ENCODE measurements at regions not wholly inside any gene's neighbourhood (a gene's known extent, or its start where the extent isn't known, plus 50 kb on each side); places are given as distances from the start of the nearest gene placed in this dataset.
A peak's percentile ranks its signal among the peaks of the same experiment; 100 is the strongest.

DNA sequence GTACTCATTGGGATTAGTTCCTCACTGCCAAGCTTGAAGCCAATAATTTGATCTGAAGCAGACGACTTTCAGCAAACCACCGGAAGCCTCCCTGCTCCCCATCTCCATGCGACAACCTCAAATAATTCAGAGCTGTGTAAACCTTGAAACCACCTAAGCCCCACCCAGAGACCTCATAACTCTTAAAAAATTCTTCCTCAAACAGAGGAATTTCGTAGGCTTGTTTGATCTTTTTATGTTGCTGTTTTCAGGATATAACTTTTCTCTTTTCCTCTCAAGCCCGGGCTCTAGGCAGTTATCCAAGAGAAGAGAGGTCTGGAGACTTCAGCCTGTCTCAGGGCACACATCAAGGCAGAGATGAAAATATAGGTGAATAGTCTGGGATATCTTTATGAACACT lies 311.6 kb downstream of the KCNRG start:
- Histone ChIP-seq H3K4me3 (ENCODE audit: low read length in 2 of 2) (no peak overlapping the region), H3K9me3 (ENCODE audit: control insufficient read depth, low read length) (no peaks in the 10 kb centered on the region), H3K27me3 (ENCODE audit: control insufficient read depth in 1 of 2, insufficient read depth in 2 of 2, low read length in 1 of 2) (no peaks in the 10 kb centered on the region), H3K36me3 (ENCODE audit: control insufficient read depth in 1 of 2, insufficient read depth in 2 of 2, low read length in 1 of 2) (no peaks in the 10 kb centered on the region), H3K4me1 (ENCODE audit: control insufficient read depth in 1 of 2, insufficient read depth in 2 of 2, low read length in 2 of 2) (no peaks in the 10 kb centered on the region), H3K27ac (ENCODE audit: low read depth in 1 of 2, low read length in 2 of 2) (no peak overlapping the region)
- ATAC-seq (ENCODE audit: low FRiP score): no peak
- DNase-seq: no peak
- WGBS, 2 donors: 40 to 52% methylated on average over 5 of the region's 5 CpGs
- intact Hi-C loops (cut with DNase I): no loop called here

GRCh38 chr13:50334115-50334778 lies 319.0 kb downstream of the KCNRG start:
- DNase-seq (no peak), ATAC-seq (ENCODE audit: low FRiP score) (no peak)
- H3K4me3 ChIP-seq (ENCODE audit: low read length in 2 of 2): no peak overlapping the region
- no peaks in the 10 kb centered on the region for H3K36me3 ChIP-seq (ENCODE audit: control insufficient read depth in 1 of 2, insufficient read depth in 2 of 2, low read length in 1 of 2)
- no peaks in the 10 kb centered on the region for H3K27me3 ChIP-seq (ENCODE audit: control insufficient read depth in 1 of 2, insufficient read depth in 2 of 2, low read length in 1 of 2)
- H3K27ac ChIP-seq (ENCODE audit: low read depth in 1 of 2, low read length in 2 of 2): no peak overlapping the region
- WGBS, 2 donors: 94 to 95% methylated on average over 9 of the region's 9 CpGs
- H3K4me1 ChIP-seq (ENCODE audit: control insufficient read depth in 1 of 2, insufficient read depth in 2 of 2, low read length in 2 of 2): no peaks in the 10 kb centered on the region
- intact Hi-C loops (cut with DNase I): no loop called here
- no peaks in the 10 kb centered on the region for H3K9me3 ChIP-seq (ENCODE audit: control insufficient read depth, low read length)

- Histone ChIP-seq H3K27me3 (ENCODE audit: control insufficient read depth in 1 of 2, insufficient read depth in 2 of 2, low read length in 1 of 2) (no peaks in the 10 kb centered on the region), H3K4me3 (ENCODE audit: low read length in 2 of 2) (no peak overlapping the region), H3K36me3 (ENCODE audit: control insufficient read depth in 1 of 2, insufficient read depth in 2 of 2, low read length in 1 of 2) (no peaks in the 10 kb centered on the region), H3K27ac (ENCODE audit: low read depth in 1 of 2, low read length in 2 of 2) (no peak overlapping the region), H3K4me1 (ENCODE audit: control insufficient read depth in 1 of 2, insufficient read depth in 2 of 2, low read length in 2 of 2) (no peaks in the 10 kb centered on the region), H3K9me3 (ENCODE audit: control insufficient read depth, low read length) (no peaks in the 10 kb centered on the region)
- 85 to 89% methylated on average over 5 of the region's 5 CpGs for WGBS, 2 donors
- no peak for DNase-seq
- intact Hi-C loops (cut with DNase I): no loop called here
- ATAC-seq (ENCODE audit: low FRiP score): no peak
Measured at GRCh38 chr13:50334944-50335343, 319.7 kb downstream of the KCNRG start.

GRCh38 chr13:50339271-50339670 lies 324.0 kb downstream of the KCNRG start:
- Histone ChIP-seq H3K9me3 (ENCODE audit: control insufficient read depth, low read length) (peaks cover 2% of the 10 kb centered on the region), H3K4me3 (ENCODE audit: low read length in 2 of 2) (no peak overlapping the region), H3K27me3 (ENCODE audit: control insufficient read depth in 1 of 2, insufficient read depth in 2 of 2, low read length in 1 of 2) (no peaks in the 10 kb centered on the region), H3K4me1 (ENCODE audit: control insufficient read depth in 1 of 2, insufficient read depth in 2 of 2, low read length in 2 of 2) (no peaks in the 10 kb centered on the region), H3K36me3 (ENCODE audit: control insufficient read depth in 1 of 2, insufficient read depth in 2 of 2, low read length in 1 of 2) (no peaks in the 10 kb centered on the region), H3K27ac (ENCODE audit: low read depth in 1 of 2, low read length in 2 of 2) (no peak overlapping the region)
- intact Hi-C loops (cut with DNase I): no loop called here
- ATAC-seq (ENCODE audit: low FRiP score) (no peak), DNase-seq (no peak)
- 12 to 16% methylated on average over 1 of the region's 1 CpG for WGBS, 2 donors

- no peaks in the 10 kb centered on the region for H3K36me3 ChIP-seq (ENCODE audit: control insufficient read depth in 1 of 2, insufficient read depth in 2 of 2, low read length in 1 of 2)
- intact Hi-C loops (cut with DNase I): no loop called here
- no peaks in the 10 kb centered on the region for H3K27me3 ChIP-seq (ENCODE audit: control insufficient read depth in 1 of 2, insufficient read depth in 2 of 2, low read length in 1 of 2)
- DNase-seq (no peak), ATAC-seq (ENCODE audit: low FRiP score) (no peak)
- H3K4me1 ChIP-seq (ENCODE audit: control insufficient read depth in 1 of 2, insufficient read depth in 2 of 2, low read length in 2 of 2): no peaks in the 10 kb centered on the region
- WGBS, 2 donors: 81 to 91% methylated on average over 4 of the region's 4 CpGs
- H3K9me3 ChIP-seq (ENCODE audit: control insufficient read depth, low read length): peaks cover 2% of the 10 kb centered on the region
- H3K4me3 ChIP-seq (ENCODE audit: low read length in 2 of 2): no peak overlapping the region
- H3K27ac ChIP-seq (ENCODE audit: low read depth in 1 of 2, low read length in 2 of 2): no peak overlapping the region
Measured at GRCh38 chr13:50340146-50340545, 324.9 kb downstream of the KCNRG start.

DNA sequence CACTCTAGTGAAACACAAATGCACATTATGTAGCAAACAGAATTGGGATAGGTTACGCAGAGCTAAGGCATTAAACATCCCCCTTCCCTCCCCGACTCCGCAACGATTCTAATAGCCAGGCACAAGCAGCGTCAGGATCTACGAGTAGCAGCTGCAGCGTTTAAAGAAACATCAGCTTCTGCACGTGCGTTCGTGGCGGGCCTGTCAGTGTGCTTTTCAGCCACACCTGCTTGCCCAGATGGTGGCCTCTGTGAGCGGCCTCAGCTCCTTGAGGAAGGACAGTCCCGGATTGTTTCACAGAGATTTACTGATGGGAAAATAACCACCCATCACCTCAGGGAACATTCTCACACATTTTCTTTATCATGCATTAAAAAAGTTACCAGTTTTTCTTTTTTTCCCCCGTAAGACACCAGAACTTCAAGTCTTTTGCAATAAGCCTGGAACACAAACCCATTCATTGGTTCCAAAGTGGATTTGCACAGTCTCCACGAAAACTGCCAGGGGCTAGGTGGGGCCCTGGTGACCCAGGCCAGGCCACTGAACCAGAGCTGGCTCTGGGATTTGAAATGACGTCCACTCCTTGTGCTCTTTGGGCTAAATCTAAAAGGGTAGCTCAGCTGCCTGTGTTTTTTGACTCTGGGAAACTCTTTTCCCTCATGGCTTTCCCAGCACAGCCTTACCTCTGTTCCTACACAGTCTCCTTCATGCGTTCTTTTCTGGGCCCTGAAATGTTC lies 325.5 kb downstream of the KCNRG start:
- Histone ChIP-seq H3K27me3 (ENCODE audit: control insufficient read depth in 1 of 2, insufficient read depth in 2 of 2, low read length in 1 of 2) (no peaks in the 10 kb centered on the region), H3K4me1 (ENCODE audit: control insufficient read depth in 1 of 2, insufficient read depth in 2 of 2, low read length in 2 of 2) (no peaks in the 10 kb centered on the region), H3K27ac (ENCODE audit: low read depth in 1 of 2, low read length in 2 of 2) (no peak overlapping the region), H3K36me3 (ENCODE audit: control insufficient read depth in 1 of 2, insufficient read depth in 2 of 2, low read length in 1 of 2) (no peaks in the 10 kb centered on the region), H3K9me3 (ENCODE audit: control insufficient read depth, low read length) (peaks cover 2% of the 10 kb centered on the region), H3K4me3 (ENCODE audit: low read length in 2 of 2) (no peak overlapping the region)
- ATAC-seq (ENCODE audit: low FRiP score): peak; percentile 75
- 93% methylated on average over 17 of the region's 17 CpGs for WGBS, 2 donors
- DNase-seq: no peak
- intact Hi-C loops (cut with DNase I): no loop called here

DNA sequence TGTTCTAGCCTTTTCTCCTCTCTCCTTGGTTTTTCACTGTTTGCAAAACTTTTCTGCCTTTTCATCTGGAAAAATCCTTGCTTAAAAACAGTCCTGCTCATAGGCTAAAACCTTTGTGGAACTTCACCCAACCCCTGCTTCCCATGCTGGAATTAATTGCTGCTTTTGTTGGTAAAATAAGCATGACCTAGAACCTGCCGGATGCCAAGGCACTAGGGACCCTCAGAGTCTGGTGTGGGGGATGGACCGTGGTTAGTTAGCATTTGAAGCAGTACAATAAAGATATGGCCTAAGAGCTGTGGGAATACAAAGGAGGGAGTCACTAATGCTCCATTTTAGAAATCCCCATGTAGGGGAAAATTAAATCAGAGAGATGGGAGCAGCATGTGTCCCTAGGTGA lies 326.3 kb downstream of the KCNRG start:
- Histone ChIP-seq H3K27ac (ENCODE audit: low read depth in 1 of 2, low read length in 2 of 2) (no peak overlapping the region), H3K36me3 (ENCODE audit: control insufficient read depth in 1 of 2, insufficient read depth in 2 of 2, low read length in 1 of 2) (no peaks in the 10 kb centered on the region), H3K4me3 (ENCODE audit: low read length in 2 of 2) (no peak overlapping the region), H3K27me3 (ENCODE audit: control insufficient read depth in 1 of 2, insufficient read depth in 2 of 2, low read length in 1 of 2) (no peaks in the 10 kb centered on the region), H3K9me3 (ENCODE audit: control insufficient read depth, low read length) (peaks cover 2% of the 10 kb centered on the region), H3K4me1 (ENCODE audit: control insufficient read depth in 1 of 2, insufficient read depth in 2 of 2, low read length in 2 of 2) (no peaks in the 10 kb centered on the region)
- no peak for DNase-seq
- no peak for ATAC-seq (ENCODE audit: low FRiP score)
- intact Hi-C loops (cut with DNase I): no loop called here
- 92 to 96% methylated on average over 2 of the region's 2 CpGs for WGBS, 2 donors

DNA sequence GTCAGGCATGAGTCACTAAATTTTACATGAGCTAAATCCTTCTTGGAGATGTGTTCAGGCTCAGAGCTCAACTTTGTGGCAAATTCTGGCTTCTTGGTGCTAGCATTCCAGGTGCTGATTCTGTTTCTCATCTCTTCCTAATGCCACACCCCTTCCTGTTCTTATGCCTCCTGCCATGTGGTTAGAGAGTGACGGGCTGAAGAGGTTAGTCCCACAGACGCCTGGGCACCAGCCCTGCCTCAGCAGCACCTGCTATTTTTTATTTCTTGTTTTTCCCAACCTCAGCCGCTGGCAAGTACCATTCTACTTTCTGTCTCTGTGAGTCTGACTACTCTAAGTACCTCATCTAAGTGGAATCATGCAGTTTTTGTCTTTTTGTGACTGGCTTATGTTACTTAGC lies 329.5 kb downstream of the KCNRG start:
- 73 to 76% methylated on average over 3 of the region's 3 CpGs for WGBS, 2 donors
- Histone ChIP-seq H3K4me1 (ENCODE audit: control insufficient read depth in 1 of 2, insufficient read depth in 2 of 2, low read length in 2 of 2) (no peaks in the 10 kb centered on the region), H3K27me3 (ENCODE audit: control insufficient read depth in 1 of 2, insufficient read depth in 2 of 2, low read length in 1 of 2) (no peaks in the 10 kb centered on the region), H3K4me3 (ENCODE audit: low read length in 2 of 2) (no peak overlapping the region), H3K27ac (ENCODE audit: low read depth in 1 of 2, low read length in 2 of 2) (no peak overlapping the region), H3K36me3 (ENCODE audit: control insufficient read depth in 1 of 2, insufficient read depth in 2 of 2, low read length in 1 of 2) (no peaks in the 10 kb centered on the region), H3K9me3 (ENCODE audit: control insufficient read depth, low read length) (peaks cover 2% of the 10 kb centered on the region)
- no peak for DNase-seq
- intact Hi-C loops (cut with DNase I): no loop called here
- ATAC-seq (ENCODE audit: low FRiP score): no peak

- Histone ChIP-seq H3K9me3 (ENCODE audit: control insufficient read depth, low read length) (peaks cover 2% of the 10 kb centered on the region), H3K27ac (ENCODE audit: low read depth in 1 of 2, low read length in 2 of 2) (no peak overlapping the region), H3K36me3 (ENCODE audit: control insufficient read depth in 1 of 2, insufficient read depth in 2 of 2, low read length in 1 of 2) (no peaks in the 10 kb centered on the region), H3K4me3 (ENCODE audit: low read length in 2 of 2) (no peak overlapping the region), H3K4me1 (ENCODE audit: control insufficient read depth in 1 of 2, insufficient read depth in 2 of 2, low read length in 2 of 2) (no peaks in the 10 kb centered on the region), H3K27me3 (ENCODE audit: control insufficient read depth in 1 of 2, insufficient read depth in 2 of 2, low read length in 1 of 2) (no peaks in the 10 kb centered on the region)
- no peak for DNase-seq
- 100% methylated on average over 1 of the region's 1 CpG; no CpG with 5 or more reads in 1 of the 2 donors for WGBS, 2 donors
- ATAC-seq (ENCODE audit: low FRiP score): no peak
- intact Hi-C loops (cut with DNase I): no loop called here
Measured at GRCh38 chr13:50345804-50346203, 330.6 kb downstream of the KCNRG start.
